ENCODE measurements at regions not wholly inside any gene's neighbourhood (a gene's known extent, or its start where the extent isn't known, plus 50 kb on each side); places are given as distances from the start of the nearest gene placed in this dataset.

GRCh38 chr22:49599039-49599438 is 228.6 kb downstream of the BRD1 start:
- H3K4me1 ChIP-seq, result no peaks in the 10 kb centered on the region
- H3K9me3 ChIP-seq, result no peaks in the 10 kb centered on the region
- H3K4me3 ChIP-seq, result no peak overlapping the region
- intact Hi-C loops (cut with DNase I), result no loop called here
- TF ChIP-seq CTCF (IDR thresholded peaks at IDR 0.05), result no peak
- peaks cover 0 to 7% (median 3%) of the 10 kb centered on the region in 3 donors for H3K27me3 ChIP-seq (ENCODE audit: insufficient read depth in 3 of 3, low read length in 2 of 3)
- H3K27ac ChIP-seq, result no peak overlapping the region
- 31 to 36% (median 34%) methylated on average over 16 of the region's 16 CpGs for WGBS, 3 donors
- DNase-seq (no peak), ATAC-seq (no peak)
- no peaks in the 10 kb centered on the region for H3K36me3 ChIP-seq (ENCODE audit: insufficient read depth in 1 of 2, low read depth in 1 of 2)

GRCh38 chr22:49598338-49598737 is 229.3 kb downstream of the BRD1 start:
- intact Hi-C loops (cut with DNase I), result no loop called here

GRCh38 chr22:49597428-49598039 is 230.1 kb downstream of the BRD1 start:
- intact Hi-C loops (cut with DNase I), result no loop called here
- peaks cover 0 to 7% (median 4%) of the 10 kb centered on the region in 3 donors for H3K27me3 ChIP-seq (ENCODE audit: insufficient read depth in 3 of 3, low read length in 2 of 3)
- no peak for TF ChIP-seq CTCF (IDR thresholded peaks at IDR 0.05)
- no peak overlapping the region for H3K27ac ChIP-seq
- no peaks in the 10 kb centered on the region for H3K9me3 ChIP-seq
- DNase-seq (no peak), ATAC-seq (no peak)
- no peaks in the 10 kb centered on the region for H3K36me3 ChIP-seq (ENCODE audit: insufficient read depth in 1 of 2, low read depth in 1 of 2)
- no peaks in the 10 kb centered on the region for H3K4me1 ChIP-seq
- 76 to 90% (median 77%) methylated on average over 2 of the region's 2 CpGs for WGBS, 3 donors
- H3K4me3 ChIP-seq, result no peak overlapping the region

More at GRCh38 chr22:49598338-49598737, 229.3 kb downstream of the BRD1 start:
- no peaks in the 10 kb centered on the region for H3K4me1 ChIP-seq
- WGBS, 3 donors, result 83 to 89% (median 86%) methylated on average over 9 of the region's 9 CpGs
- ATAC-seq (no peak), DNase-seq (no peak)
- no peak overlapping the region for H3K27ac ChIP-seq
- H3K4me3 ChIP-seq, result no peak overlapping the region
- peaks cover 0 to 7% (median 5%) of the 10 kb centered on the region in 3 donors for H3K27me3 ChIP-seq (ENCODE audit: insufficient read depth in 3 of 3, low read length in 2 of 3)
- H3K36me3 ChIP-seq (ENCODE audit: insufficient read depth in 1 of 2, low read depth in 1 of 2), result no peaks in the 10 kb centered on the region
- TF ChIP-seq CTCF (IDR thresholded peaks at IDR 0.05), result no peak
- H3K9me3 ChIP-seq, result no peaks in the 10 kb centered on the region

- intact Hi-C loops (cut with DNase I), result no loop called here
Measured at GRCh38 chr22:49595465-49596078, 232.1 kb downstream of the BRD1 start.

More at GRCh38 chr22:49595465-49596078, 232.1 kb downstream of the BRD1 start:
- WGBS, 3 donors, result 90 to 95% (median 93%) methylated on average over 6 of the region's 6 CpGs
- DNase-seq, result no peak
- no peak for ATAC-seq
- H3K27ac ChIP-seq, result no peak overlapping the region
- peaks cover 0 to 7% (median 4%) of the 10 kb centered on the region in 3 donors for H3K27me3 ChIP-seq (ENCODE audit: insufficient read depth in 3 of 3, low read length in 2 of 3)
- TF ChIP-seq CTCF (IDR thresholded peaks at IDR 0.05), result no peak
- H3K9me3 ChIP-seq, result no peaks in the 10 kb centered on the region
- H3K36me3 ChIP-seq (ENCODE audit: insufficient read depth in 1 of 2, low read depth in 1 of 2), result no peaks in the 10 kb centered on the region
- H3K4me1 ChIP-seq, result no peaks in the 10 kb centered on the region
- H3K4me3 ChIP-seq, result peak overlapping the region; percentile 18

Data from psoas muscle (tissue), 7 donors.